Parathyroid adenoma (tissue), 2 donors: ENCODE measurements at regions not wholly inside any gene's neighbourhood (a gene's known extent, or its start where the extent isn't known, plus 50 kb on each side); places are given as distances from the start of the nearest gene placed in this dataset.

ENCODE experiments used
- H2AFZ ChIP-seq: fragments of 300-600 bp; sonication (generic); one replicate; pipeline ENCODE4 v1.7.0; 2017; ENCODE audit warnings: antibody characterized with exemption, mild to moderate bottlenecking
- H3K27ac ChIP-seq: fragments of 300-600 bp; sonication (generic); one replicate; pipeline ENCODE4 v1.7.0; 2017
- H3K27me3 ChIP-seq: fragments of 300-600 bp; sonication (generic); one replicate; pipeline ENCODE4 v1.7.0; 2017; ENCODE audit warnings: low read length; ENCODE audit not compliant: control insufficient read depth, insufficient read depth
- H3K36me3 ChIP-seq: fragments of 300-600 bp; sonication (generic); one replicate; pipeline ENCODE4 v1.7.0; 2017; ENCODE audit warnings: low read length; ENCODE audit not compliant: control insufficient read depth, insufficient read depth
- H3K4me1 ChIP-seq: fragments of 300-600 bp; sonication (generic); one replicate; pipeline ENCODE4 v1.7.0; 2017; ENCODE audit warnings: control low read depth
- H3K4me2 ChIP-seq: fragments of 300-600 bp; sonication (generic); one replicate; pipeline ENCODE4 v1.7.0; 2017; ENCODE audit warnings: low read length
- H3K4me3 ChIP-seq: fragments of 300-600 bp; sonication (generic); one replicate; pipeline ENCODE4 v1.7.0; 2017; ENCODE audit warnings: low read depth, low read length
- H3K79me2 ChIP-seq: fragments of 300-600 bp; sonication (generic); one replicate; pipeline ENCODE4 v1.7.0; 2017; ENCODE audit warnings: control low read depth
- H3K9ac ChIP-seq: fragments of 300-600 bp; sonication (generic); one replicate; pipeline ENCODE4 v1.7.0; 2017; ENCODE audit warnings: mild to moderate bottlenecking
- H3K9me3 ChIP-seq: fragments of 300-600 bp; sonication (generic); one replicate; pipeline ENCODE4 v1.7.0; 2017; ENCODE audit warnings: low read length; ENCODE audit not compliant: control insufficient read depth
- TF ChIP-seq, protein P1 (sequence below): fragments of 300-600 bp; sonication (generic); IDR thresholded peaks from one replicate; pipeline ENCODE4 v1.7.0; 2017; ENCODE audit warnings: antibody characterized with exemption, mild to moderate bottlenecking
- donor health status: primary hyperparathyroidism.

DNA sequence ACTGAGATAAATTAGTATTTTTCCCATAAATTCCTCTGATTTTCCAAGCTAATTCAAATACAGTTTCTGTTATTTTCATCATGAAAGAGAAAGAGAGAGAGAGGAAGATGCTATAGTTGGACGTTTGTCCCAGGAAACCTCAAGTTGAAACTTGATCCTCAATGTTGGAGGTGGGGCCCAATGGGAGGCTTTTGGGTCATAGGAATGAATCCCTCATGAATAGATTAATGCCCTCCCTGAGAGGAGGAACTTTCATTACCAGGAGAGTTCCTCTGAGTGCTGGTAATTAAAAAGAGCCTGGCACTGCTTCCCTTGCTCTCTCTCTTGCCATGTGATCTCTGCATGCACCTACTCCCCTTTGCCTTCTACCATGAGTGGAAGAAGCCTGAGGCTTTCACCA lies 189.9 kb upstream of the SMC2 start:
- Histone ChIP-seq H3K79me2 (no peaks in the 10 kb centered on the region), H3K36me3 (no peaks in the 10 kb centered on the region), H3K4me3 (no peak overlapping the region), H3K9me3 (no peaks in the 10 kb centered on the region), H3K27ac (no peak overlapping the region), H3K4me1 (no peaks in the 10 kb centered on the region), H3K27me3 (no peaks in the 10 kb centered on the region), H2AFZ (no peak overlapping the region), H3K9ac (no peak overlapping the region), H3K4me2 (no peak overlapping the region)
- TF ChIP-seq, protein P1, sequence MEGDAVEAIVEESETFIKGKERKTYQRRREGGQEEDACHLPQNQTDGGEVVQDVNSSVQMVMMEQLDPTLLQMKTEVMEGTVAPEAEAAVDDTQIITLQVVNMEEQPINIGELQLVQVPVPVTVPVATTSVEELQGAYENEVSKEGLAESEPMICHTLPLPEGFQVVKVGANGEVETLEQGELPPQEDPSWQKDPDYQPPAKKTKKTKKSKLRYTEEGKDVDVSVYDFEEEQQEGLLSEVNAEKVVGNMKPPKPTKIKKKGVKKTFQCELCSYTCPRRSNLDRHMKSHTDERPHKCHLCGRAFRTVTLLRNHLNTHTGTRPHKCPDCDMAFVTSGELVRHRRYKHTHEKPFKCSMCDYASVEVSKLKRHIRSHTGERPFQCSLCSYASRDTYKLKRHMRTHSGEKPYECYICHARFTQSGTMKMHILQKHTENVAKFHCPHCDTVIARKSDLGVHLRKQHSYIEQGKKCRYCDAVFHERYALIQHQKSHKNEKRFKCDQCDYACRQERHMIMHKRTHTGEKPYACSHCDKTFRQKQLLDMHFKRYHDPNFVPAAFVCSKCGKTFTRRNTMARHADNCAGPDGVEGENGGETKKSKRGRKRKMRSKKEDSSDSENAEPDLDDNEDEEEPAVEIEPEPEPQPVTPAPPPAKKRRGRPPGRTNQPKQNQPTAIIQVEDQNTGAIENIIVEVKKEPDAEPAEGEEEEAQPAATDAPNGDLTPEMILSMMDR, result no peak

GRCh38 chr9:103913899-103914298 lies 180.2 kb upstream of the SMC2 start:
- Histone ChIP-seq H3K4me3 (no peak overlapping the region), H3K79me2 (no peaks in the 10 kb centered on the region), H3K9ac (no peak overlapping the region), H3K4me2 (no peak overlapping the region), H2AFZ (no peak overlapping the region), H3K27ac (no peak overlapping the region), H3K4me1 (no peaks in the 10 kb centered on the region), H3K27me3 (no peaks in the 10 kb centered on the region), H3K9me3 (no peaks in the 10 kb centered on the region), H3K36me3 (no peaks in the 10 kb centered on the region)
- TF ChIP-seq, protein P1, result no peak

DNA sequence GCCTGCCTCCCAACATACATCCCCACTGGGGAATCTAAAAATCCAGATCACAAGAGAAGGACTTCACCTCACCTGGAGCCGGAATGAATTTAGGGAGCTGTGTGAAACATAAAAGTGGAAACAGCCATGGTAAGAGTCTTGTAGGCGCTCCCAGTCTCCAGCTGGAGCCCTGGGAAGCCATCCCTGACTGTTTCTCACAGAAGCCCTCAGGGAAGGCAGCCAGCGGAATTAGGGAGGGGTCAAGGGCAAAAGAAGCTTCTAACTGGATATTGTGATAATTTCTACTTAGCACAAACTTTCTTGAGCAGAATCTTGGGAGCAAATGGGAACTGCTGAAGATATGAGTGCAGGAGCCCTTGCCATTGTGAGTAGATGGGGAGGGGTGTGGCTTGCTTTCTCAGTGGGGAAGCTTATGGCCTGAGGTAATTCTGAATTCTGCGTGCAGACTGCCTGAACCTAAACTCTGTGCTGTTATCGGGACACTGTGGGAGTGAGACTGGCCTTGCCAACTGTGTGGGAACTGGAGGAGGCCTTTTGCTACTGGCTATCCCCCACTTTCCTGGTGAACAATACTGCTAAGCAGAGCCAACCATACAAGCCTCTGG lies 174.4 kb upstream of the SMC2 start:
- H2AFZ ChIP-seq, result no peak overlapping the region
- no peaks in the 10 kb centered on the region for H3K9me3 ChIP-seq
- TF ChIP-seq, protein P1, result no peak
- H3K27ac ChIP-seq, result no peak overlapping the region
- H3K27me3 ChIP-seq, result no peaks in the 10 kb centered on the region
- no peak overlapping the region for H3K4me3 ChIP-seq
- no peaks in the 10 kb centered on the region for H3K36me3 ChIP-seq
- H3K9ac ChIP-seq, result no peak overlapping the region
- no peaks in the 10 kb centered on the region for H3K79me2 ChIP-seq
- H3K4me1 ChIP-seq, result no peaks in the 10 kb centered on the region
- H3K4me2 ChIP-seq, result no peak overlapping the region

DNA sequence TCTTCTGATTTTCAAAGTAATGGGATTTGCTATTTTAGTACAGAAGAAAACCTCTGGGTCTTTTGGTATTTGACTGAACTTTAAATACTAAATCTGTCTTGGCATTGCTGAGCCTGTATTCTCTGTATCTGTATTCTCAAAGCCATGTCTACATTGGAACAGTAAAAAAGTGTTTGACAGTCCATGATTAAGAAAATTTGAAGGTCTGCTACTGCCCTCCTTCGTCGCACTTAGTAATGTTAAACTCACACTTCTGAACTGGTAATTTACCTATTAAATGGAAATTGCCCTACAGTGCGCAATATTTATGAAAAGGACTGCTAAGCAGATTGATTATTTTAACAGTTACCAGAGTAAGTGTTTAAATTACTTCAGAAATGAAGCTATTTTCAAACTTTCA lies 165.7 kb upstream of the SMC2 start:
- H3K4me1 ChIP-seq, result no peaks in the 10 kb centered on the region
- H3K9ac ChIP-seq, result no peak overlapping the region
- TF ChIP-seq, protein P1, result no peak
- H2AFZ ChIP-seq, result no peak overlapping the region
- no peaks in the 10 kb centered on the region for H3K36me3 ChIP-seq
- H3K79me2 ChIP-seq, result no peaks in the 10 kb centered on the region
- no peaks in the 10 kb centered on the region for H3K27me3 ChIP-seq
- no peaks in the 10 kb centered on the region for H3K9me3 ChIP-seq
- H3K4me2 ChIP-seq, result no peak overlapping the region
- no peak overlapping the region for H3K27ac ChIP-seq
- no peak overlapping the region for H3K4me3 ChIP-seq

GRCh38 chr9:103941104-103941503 lies 153.0 kb upstream of the SMC2 start:
- Histone ChIP-seq H3K4me3 (no peak overlapping the region), H3K27me3 (no peaks in the 10 kb centered on the region), H3K79me2 (no peaks in the 10 kb centered on the region), H3K36me3 (no peaks in the 10 kb centered on the region), H2AFZ (no peak overlapping the region), H3K9me3 (no peaks in the 10 kb centered on the region), H3K4me1 (no peaks in the 10 kb centered on the region), H3K9ac (no peak overlapping the region), H3K4me2 (no peak overlapping the region), H3K27ac (no peak overlapping the region)
- TF ChIP-seq, protein P1, result no peak
